ENCODE measurements at regions not wholly inside any gene's neighbourhood (a gene's known extent, or its start where the extent isn't known, plus 50 kb on each side); places are given as distances from the start of the nearest gene placed in this dataset.

- TF ChIP-seq ZNF114 (CRISPR knock-in tag; IDR thresholded peaks at IDR 0.05) (no peak), EZH2 (IDR thresholded peaks at IDR 0.05; ENCODE audit: low read depth, unreplicated experiment) (no peak), EZH2phosphoT487 (IDR thresholded peaks at IDR 0.05; ENCODE audit: unreplicated experiment) (no peak)
- TF ChIP-seq, protein P1, sequence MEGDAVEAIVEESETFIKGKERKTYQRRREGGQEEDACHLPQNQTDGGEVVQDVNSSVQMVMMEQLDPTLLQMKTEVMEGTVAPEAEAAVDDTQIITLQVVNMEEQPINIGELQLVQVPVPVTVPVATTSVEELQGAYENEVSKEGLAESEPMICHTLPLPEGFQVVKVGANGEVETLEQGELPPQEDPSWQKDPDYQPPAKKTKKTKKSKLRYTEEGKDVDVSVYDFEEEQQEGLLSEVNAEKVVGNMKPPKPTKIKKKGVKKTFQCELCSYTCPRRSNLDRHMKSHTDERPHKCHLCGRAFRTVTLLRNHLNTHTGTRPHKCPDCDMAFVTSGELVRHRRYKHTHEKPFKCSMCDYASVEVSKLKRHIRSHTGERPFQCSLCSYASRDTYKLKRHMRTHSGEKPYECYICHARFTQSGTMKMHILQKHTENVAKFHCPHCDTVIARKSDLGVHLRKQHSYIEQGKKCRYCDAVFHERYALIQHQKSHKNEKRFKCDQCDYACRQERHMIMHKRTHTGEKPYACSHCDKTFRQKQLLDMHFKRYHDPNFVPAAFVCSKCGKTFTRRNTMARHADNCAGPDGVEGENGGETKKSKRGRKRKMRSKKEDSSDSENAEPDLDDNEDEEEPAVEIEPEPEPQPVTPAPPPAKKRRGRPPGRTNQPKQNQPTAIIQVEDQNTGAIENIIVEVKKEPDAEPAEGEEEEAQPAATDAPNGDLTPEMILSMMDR (conservative IDR thresholded peaks at IDR 0.05; ENCODE audit: low read depth in 2 of 2): no peak
These were observed 56.9 kb upstream of the ACVR1C start for GRCh38 chr2:157685572-157685971.

Measured in GM23338 (cell line).